OCI-LY3 (cell line): ENCODE measurements at regions not wholly inside any gene's neighbourhood (a gene's known extent, or its start where the extent isn't known, plus 50 kb on each side); places are given as distances from the start of the nearest gene placed in this dataset.

Experiments
- H2AFZ ChIP-seq: fragments of 200-600, 300-600 bp; shearing (Covaris generic); 2 replicates; pipeline ENCODE4 v1.6.0; 2014; ENCODE audit warnings: antibody characterized with exemption, low read depth, low read length
- H3K27ac ChIP-seq: fragments of 200-600, 300-600 bp; sonication (generic); 2 replicates; pipeline ENCODE4 v1.5.1; 2014; ENCODE audit warnings: mild to moderate bottlenecking, low read length, moderate library complexity, mixed read lengths
- H3K27me3 ChIP-seq: fragments of 200-600, 300-600 bp; sonication (generic); 2 replicates; pipeline ENCODE4 v1.6.1; 2014; ENCODE audit warnings: low read depth, low read length, mixed read lengths
- H3K36me3 ChIP-seq: fragments of 200-600, 300-600 bp; sonication (generic); replicated peaks from 2 replicates; pipeline ENCODE3; 2014; ENCODE audit warnings: low read depth, low read length, mixed read lengths
- H3K4me1 ChIP-seq: fragments of 300-600, 200-600 bp; sonication (generic); 2 replicates; pipeline ENCODE4 v1.6.1; 2014; ENCODE audit warnings: low read length, mixed read lengths
- H3K4me2 ChIP-seq: fragments of 200-600, 300-600 bp; sonication (generic); 2 replicates; pipeline ENCODE4 v1.6.1; 2014; ENCODE audit warnings: low read length, mixed read lengths
- H3K4me3 ChIP-seq: fragments of 300-600, 200-600 bp; sonication (generic); 2 replicates; pipeline ENCODE4 v1.5.1; 2014; ENCODE audit warnings: antibody characterized with exemption, mild to moderate bottlenecking, low read length, moderate library complexity
- H3K79me2 ChIP-seq: fragments of 300-600, 200-600 bp; shearing (Covaris generic); 2 replicates; pipeline ENCODE4 v1.6.1; 2014; ENCODE audit warnings: mild to moderate bottlenecking, low read length, mixed read lengths
- H3K9ac ChIP-seq: fragments of 300-600, 200-600 bp; shearing (Covaris generic); 2 replicates; pipeline ENCODE4 v1.6.0; 2014; ENCODE audit warnings: mild to moderate bottlenecking, low read length, moderate library complexity
- H3K9me3 ChIP-seq: fragments of 200-600, 300-600 bp; shearing (Covaris generic); 2 replicates; pipeline ENCODE4 v1.6.1; 2014; ENCODE audit warnings: low read length, mixed read lengths; ENCODE audit not compliant: insufficient read depth
- H4K20me1 ChIP-seq: fragments of 200-600, 300-600 bp; sonication (generic); 2 replicates; pipeline ENCODE4 v1.6.1; 2016; ENCODE audit warnings: low read length, mixed read lengths; ENCODE audit not compliant: insufficient read depth
- CTCF ChIP-seq: fragments of 200-600, 300-600 bp; sonication (generic); IDR thresholded peaks from 2 replicates; pipeline ENCODE4 v1.5.1; 2014; ENCODE audit warnings: antibody characterized with exemption, low read length, low read depth
- EZH2phosphoT487 ChIP-seq: fragments of 200-600 bp; shearing (Covaris generic); IDR thresholded peaks from 2 replicates; pipeline ENCODE4 v1.6.1; 2018; ENCODE audit warnings: antibody characterized with exemption, mixed run types, low read depth

GRCh38 chr12:17388679-17389078 lies 701.3 kb downstream of the RERGL start:
- Histone ChIP-seq H3K4me2 (no peak overlapping the region), H4K20me1 (no peaks in the 10 kb centered on the region), H3K9me3 (no peaks in the 10 kb centered on the region), H3K9ac (no peak overlapping the region), H3K4me1 (no peaks in the 10 kb centered on the region), H3K4me3 (no peak overlapping the region), H3K27ac (no peak overlapping the region), H2AFZ (no peak overlapping the region), H3K79me2 (no peaks in the 10 kb centered on the region), H3K36me3 (no peaks in the 10 kb centered on the region), H3K27me3 (no peaks in the 10 kb centered on the region)
- TF ChIP-seq CTCF (no peak), EZH2phosphoT487 (no peak)

GRCh38 chr12:17383321-17383720 lies 706.7 kb downstream of the RERGL start:
- Histone ChIP-seq H3K9me3 (no peaks in the 10 kb centered on the region), H3K27me3 (no peaks in the 10 kb centered on the region), H3K27ac (no peak overlapping the region), H3K36me3 (no peaks in the 10 kb centered on the region), H2AFZ (no peak overlapping the region), H3K4me1 (no peaks in the 10 kb centered on the region), H3K9ac (no peak overlapping the region), H3K79me2 (no peaks in the 10 kb centered on the region), H4K20me1 (no peaks in the 10 kb centered on the region), H3K4me3 (no peak overlapping the region), H3K4me2 (no peak overlapping the region)
- TF ChIP-seq EZH2phosphoT487 (no peak), CTCF (no peak)

GRCh38 chr12:17381211-17381610 lies 708.8 kb downstream of the RERGL start:
- no peak for TF ChIP-seq EZH2phosphoT487
- TF ChIP-seq CTCF, result no peak
- no peaks in the 10 kb centered on the region for H4K20me1 ChIP-seq

GRCh38 chr12:17372508-17372907 lies 717.5 kb downstream of the RERGL start:
- H3K9me3 ChIP-seq, result no peaks in the 10 kb centered on the region
- H3K36me3 ChIP-seq, result no peaks in the 10 kb centered on the region
- peaks cover 7% of the 10 kb centered on the region; the same call in 1 of the 2 replicates for H3K4me1 ChIP-seq
- no peak overlapping the region for H3K4me2 ChIP-seq
- H4K20me1 ChIP-seq, result no peaks in the 10 kb centered on the region
- no peak for TF ChIP-seq CTCF
- TF ChIP-seq EZH2phosphoT487, result no peak
- no peak overlapping the region for H3K4me3 ChIP-seq
- H3K9ac ChIP-seq, result no peak overlapping the region
- H2AFZ ChIP-seq, result no peak overlapping the region
- H3K79me2 ChIP-seq, result no peaks in the 10 kb centered on the region
- H3K27me3 ChIP-seq, result no peaks in the 10 kb centered on the region
- H3K27ac ChIP-seq, result no peak overlapping the region

More at GRCh38 chr12:17381211-17381610, 708.8 kb downstream of the RERGL start:
- Histone ChIP-seq H3K4me1 (peaks cover 7% of the 10 kb centered on the region; the same call in 1 of the 2 replicates), H3K4me3 (no peak overlapping the region), H3K36me3 (no peaks in the 10 kb centered on the region), H3K79me2 (no peaks in the 10 kb centered on the region), H2AFZ (no peak overlapping the region), H3K9me3 (no peaks in the 10 kb centered on the region), H3K9ac (no peak overlapping the region), H3K27ac (no peak overlapping the region), H3K27me3 (no peaks in the 10 kb centered on the region), H3K4me2 (no peak overlapping the region)
